Ovary (tissue), 3 donors: ENCODE measurements at regions not wholly inside any gene's neighbourhood (a gene's known extent, or its start where the extent isn't known, plus 50 kb on each side); places are given as distances from the start of the nearest gene placed in this dataset.

ENCODE experiments used
- POLR2A ChIP-seq: fragments of 450-650 bp; IDR thresholded peaks from one replicate; pipeline ENCODE4 v1.6.1; 2017; ENCODE audit warnings: antibody characterized with exemption, mild to moderate bottlenecking, moderate library complexity
- TF ChIP-seq, protein P1 (sequence below), 3 donors: fragments of 450-650 bp in 2 of 3; fragments of 200-600 bp in 1 of 3; IDR thresholded peaks; one replicate each; pipeline versions ENCODE4 v1.5.1 to v1.8.0; 2016 to 2022; ENCODE audit warnings: antibody characterized with exemption in 3 of 3, mild to moderate bottlenecking in 1 of 3
- donor health status: DM: no; HTN: no; CAD: no.

DNA sequence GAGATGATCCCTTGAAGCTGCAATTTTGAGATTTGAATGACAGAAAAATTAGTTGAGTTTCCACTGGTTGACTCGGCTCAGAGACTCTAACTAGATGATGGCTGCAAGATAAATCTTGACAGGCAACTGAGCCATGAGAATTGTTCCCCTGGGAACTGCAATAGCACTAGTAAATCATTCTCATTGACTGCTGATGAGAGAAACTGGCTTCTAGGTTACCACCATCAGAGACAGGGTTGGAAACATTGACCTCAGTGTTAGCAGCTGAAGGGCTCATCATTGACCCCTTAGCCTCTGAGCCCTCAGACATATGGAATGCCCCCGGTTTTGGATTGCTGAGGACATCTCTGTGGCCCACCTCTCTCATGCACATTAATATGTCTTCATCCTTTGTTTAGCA, 125.4 kb upstream of the COX10 start:
- TF ChIP-seq POLR2A, result no peak
- TF ChIP-seq, protein P1, sequence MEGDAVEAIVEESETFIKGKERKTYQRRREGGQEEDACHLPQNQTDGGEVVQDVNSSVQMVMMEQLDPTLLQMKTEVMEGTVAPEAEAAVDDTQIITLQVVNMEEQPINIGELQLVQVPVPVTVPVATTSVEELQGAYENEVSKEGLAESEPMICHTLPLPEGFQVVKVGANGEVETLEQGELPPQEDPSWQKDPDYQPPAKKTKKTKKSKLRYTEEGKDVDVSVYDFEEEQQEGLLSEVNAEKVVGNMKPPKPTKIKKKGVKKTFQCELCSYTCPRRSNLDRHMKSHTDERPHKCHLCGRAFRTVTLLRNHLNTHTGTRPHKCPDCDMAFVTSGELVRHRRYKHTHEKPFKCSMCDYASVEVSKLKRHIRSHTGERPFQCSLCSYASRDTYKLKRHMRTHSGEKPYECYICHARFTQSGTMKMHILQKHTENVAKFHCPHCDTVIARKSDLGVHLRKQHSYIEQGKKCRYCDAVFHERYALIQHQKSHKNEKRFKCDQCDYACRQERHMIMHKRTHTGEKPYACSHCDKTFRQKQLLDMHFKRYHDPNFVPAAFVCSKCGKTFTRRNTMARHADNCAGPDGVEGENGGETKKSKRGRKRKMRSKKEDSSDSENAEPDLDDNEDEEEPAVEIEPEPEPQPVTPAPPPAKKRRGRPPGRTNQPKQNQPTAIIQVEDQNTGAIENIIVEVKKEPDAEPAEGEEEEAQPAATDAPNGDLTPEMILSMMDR (IDR thresholded peaks at IDR 0.05), result no peak
